ENCODE measurements at regions not wholly inside any gene's neighbourhood (a gene's known extent, or its start where the extent isn't known, plus 50 kb on each side); places are given as distances from the start of the nearest gene placed in this dataset.

DNA sequence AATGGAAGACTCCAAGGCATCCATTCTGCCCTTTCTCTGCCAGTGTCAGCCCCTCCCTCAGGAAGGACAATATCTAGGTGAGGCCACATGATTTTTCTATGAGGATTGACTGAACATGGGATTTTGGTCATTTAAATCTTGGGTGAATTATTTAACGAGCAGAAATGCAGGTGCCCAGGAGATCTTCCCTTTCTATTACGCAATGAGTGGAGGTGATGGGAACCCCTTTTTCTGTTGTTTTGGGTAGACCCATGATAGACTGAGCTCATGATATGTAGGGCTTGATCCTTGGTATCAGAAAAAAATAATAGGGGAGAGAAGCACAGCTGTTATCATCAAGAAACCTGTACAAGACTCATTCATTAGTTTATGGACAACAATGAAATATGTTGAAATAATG lies 112.6 kb upstream of the SPTLC3 start:
- Histone ChIP-seq H3K27me3 (ENCODE audit: insufficient read depth, poor library complexity, severe bottlenecking) (peaks cover 4% of the 10 kb centered on the region), H3K4me3 (replicated peaks; ENCODE audit: insufficient read depth, low read length) (no peak overlapping the region), H3K27ac (replicated peaks) (no peak overlapping the region)
- TF ChIP-seq GABPA (IDR thresholded peaks at IDR 0.05; ENCODE audit: low read depth) = no peak
- TF ChIP-seq, protein P1, sequence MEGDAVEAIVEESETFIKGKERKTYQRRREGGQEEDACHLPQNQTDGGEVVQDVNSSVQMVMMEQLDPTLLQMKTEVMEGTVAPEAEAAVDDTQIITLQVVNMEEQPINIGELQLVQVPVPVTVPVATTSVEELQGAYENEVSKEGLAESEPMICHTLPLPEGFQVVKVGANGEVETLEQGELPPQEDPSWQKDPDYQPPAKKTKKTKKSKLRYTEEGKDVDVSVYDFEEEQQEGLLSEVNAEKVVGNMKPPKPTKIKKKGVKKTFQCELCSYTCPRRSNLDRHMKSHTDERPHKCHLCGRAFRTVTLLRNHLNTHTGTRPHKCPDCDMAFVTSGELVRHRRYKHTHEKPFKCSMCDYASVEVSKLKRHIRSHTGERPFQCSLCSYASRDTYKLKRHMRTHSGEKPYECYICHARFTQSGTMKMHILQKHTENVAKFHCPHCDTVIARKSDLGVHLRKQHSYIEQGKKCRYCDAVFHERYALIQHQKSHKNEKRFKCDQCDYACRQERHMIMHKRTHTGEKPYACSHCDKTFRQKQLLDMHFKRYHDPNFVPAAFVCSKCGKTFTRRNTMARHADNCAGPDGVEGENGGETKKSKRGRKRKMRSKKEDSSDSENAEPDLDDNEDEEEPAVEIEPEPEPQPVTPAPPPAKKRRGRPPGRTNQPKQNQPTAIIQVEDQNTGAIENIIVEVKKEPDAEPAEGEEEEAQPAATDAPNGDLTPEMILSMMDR (IDR thresholded peaks at IDR 0.05; ENCODE audit: insufficient read depth, low read length) = no peak
- TF ChIP-seq POLR2AphosphoS5 (IDR thresholded peaks at IDR 0.05; ENCODE audit: low read depth) = no peak
- TF ChIP-seq, protein P2, sequence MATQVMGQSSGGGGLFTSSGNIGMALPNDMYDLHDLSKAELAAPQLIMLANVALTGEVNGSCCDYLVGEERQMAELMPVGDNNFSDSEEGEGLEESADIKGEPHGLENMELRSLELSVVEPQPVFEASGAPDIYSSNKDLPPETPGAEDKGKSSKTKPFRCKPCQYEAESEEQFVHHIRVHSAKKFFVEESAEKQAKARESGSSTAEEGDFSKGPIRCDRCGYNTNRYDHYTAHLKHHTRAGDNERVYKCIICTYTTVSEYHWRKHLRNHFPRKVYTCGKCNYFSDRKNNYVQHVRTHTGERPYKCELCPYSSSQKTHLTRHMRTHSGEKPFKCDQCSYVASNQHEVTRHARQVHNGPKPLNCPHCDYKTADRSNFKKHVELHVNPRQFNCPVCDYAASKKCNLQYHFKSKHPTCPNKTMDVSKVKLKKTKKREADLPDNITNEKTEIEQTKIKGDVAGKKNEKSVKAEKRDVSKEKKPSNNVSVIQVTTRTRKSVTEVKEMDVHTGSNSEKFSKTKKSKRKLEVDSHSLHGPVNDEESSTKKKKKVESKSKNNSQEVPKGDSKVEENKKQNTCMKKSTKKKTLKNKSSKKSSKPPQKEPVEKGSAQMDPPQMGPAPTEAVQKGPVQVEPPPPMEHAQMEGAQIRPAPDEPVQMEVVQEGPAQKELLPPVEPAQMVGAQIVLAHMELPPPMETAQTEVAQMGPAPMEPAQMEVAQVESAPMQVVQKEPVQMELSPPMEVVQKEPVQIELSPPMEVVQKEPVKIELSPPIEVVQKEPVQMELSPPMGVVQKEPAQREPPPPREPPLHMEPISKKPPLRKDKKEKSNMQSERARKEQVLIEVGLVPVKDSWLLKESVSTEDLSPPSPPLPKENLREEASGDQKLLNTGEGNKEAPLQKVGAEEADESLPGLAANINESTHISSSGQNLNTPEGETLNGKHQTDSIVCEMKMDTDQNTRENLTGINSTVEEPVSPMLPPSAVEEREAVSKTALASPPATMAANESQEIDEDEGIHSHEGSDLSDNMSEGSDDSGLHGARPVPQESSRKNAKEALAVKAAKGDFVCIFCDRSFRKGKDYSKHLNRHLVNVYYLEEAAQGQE (IDR thresholded peaks at IDR 0.05; ENCODE audit: insufficient replicate concordance, low read depth) = no peak
- TF ChIP-seq SPI1 (IDR thresholded peaks at IDR 0.05; ENCODE audit: borderline replicate concordance, low read depth) = no peak
- DNase-seq (ENCODE audit: low read depth in 1 of 2, low spot score in 1 of 2) = no peak

DNA sequence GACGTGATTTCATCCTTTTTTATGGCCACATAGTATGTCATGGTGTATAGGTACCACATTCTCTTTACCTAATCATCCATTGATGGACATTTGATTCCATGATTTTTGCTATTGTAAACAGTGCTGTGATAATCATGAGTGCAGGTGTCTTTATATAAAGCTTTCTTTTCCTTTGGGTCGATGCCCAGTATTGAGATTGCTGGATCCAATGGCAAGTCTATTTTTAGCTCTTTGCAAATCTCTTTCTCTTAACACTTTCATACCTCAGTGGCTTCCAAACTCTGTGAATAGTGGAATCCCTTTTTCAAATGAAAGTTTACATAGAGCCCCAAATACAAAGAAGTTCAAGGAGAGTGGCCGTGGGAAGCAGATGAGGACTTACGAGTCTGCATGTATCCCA lies 105.8 kb upstream of the SPTLC3 start:
- TF ChIP-seq GABPA (IDR thresholded peaks at IDR 0.05; ENCODE audit: low read depth) (no peak), POLR2AphosphoS5 (IDR thresholded peaks at IDR 0.05; ENCODE audit: low read depth) (no peak)
- TF ChIP-seq, protein P2 (IDR thresholded peaks at IDR 0.05; ENCODE audit: insufficient replicate concordance, low read depth) = no peak
- TF ChIP-seq, protein P1 (IDR thresholded peaks at IDR 0.05; ENCODE audit: insufficient read depth, low read length) = no peak
- DNase-seq (ENCODE audit: low read depth in 1 of 2, low spot score in 1 of 2) = no peak
- Histone ChIP-seq H3K27me3 (ENCODE audit: insufficient read depth, poor library complexity, severe bottlenecking) (no peaks in the 10 kb centered on the region), H3K27ac (replicated peaks) (no peak overlapping the region), H3K4me3 (replicated peaks; ENCODE audit: insufficient read depth, low read length) (no peak overlapping the region)

DNA sequence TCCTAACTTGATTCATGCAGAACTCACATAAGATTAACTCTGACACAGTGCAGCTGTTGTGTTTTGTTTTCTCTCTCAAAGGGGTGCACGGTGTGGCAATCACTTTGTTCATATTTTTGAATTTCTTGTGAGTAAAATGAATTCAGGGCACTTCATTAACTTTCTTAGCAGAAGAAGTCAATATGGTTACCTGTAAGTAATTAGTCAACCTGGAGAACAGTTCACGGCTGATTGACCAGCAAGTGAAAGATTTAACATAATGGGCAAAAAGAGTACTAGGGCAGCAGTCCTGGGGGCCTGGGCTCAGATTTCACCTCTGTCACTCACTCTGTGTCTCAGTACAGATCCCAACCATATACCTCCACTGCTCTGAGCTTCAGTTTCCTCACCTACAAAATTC lies 102.4 kb upstream of the SPTLC3 start:
- TF ChIP-seq, protein P2 (IDR thresholded peaks at IDR 0.05; ENCODE audit: insufficient replicate concordance, low read depth) = no peak
- no peak for TF ChIP-seq SPI1 (IDR thresholded peaks at IDR 0.05; ENCODE audit: borderline replicate concordance, low read depth)
- TF ChIP-seq GABPA (IDR thresholded peaks at IDR 0.05; ENCODE audit: low read depth) = no peak
- Histone ChIP-seq H3K27me3 (ENCODE audit: insufficient read depth, poor library complexity, severe bottlenecking) (no peaks in the 10 kb centered on the region), H3K27ac (replicated peaks) (no peak overlapping the region), H3K4me3 (replicated peaks; ENCODE audit: insufficient read depth, low read length) (no peak overlapping the region)
- no peak for DNase-seq (ENCODE audit: low read depth in 1 of 2, low spot score in 1 of 2)

DNA sequence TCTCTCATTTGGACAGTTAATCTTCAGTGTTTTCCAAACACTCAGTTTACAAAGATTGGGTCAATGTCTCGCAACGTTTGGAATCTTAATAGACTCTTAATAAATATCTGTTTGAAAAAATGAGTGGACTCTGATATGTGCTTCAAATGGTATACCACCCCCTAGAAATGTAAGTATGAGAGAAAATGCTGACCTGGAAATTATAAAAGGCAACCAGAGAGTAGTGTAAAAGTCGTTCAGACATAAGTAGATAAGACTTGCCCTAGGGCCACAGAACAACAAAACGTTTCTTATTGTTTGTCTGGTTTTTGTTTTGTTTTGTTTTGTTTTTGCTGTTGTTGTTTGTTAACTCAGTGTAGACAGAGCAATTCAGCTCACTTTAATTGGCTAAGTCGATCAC lies 97.4 kb upstream of the SPTLC3 start:
- H3K4me3 ChIP-seq (replicated peaks; ENCODE audit: insufficient read depth, low read length) = no peak overlapping the region
- H3K27ac ChIP-seq (replicated peaks) = no peak overlapping the region
- TF ChIP-seq GABPA (IDR thresholded peaks at IDR 0.05; ENCODE audit: low read depth) = no peak
- TF ChIP-seq SPI1 (IDR thresholded peaks at IDR 0.05; ENCODE audit: borderline replicate concordance, low read depth) = no peak
- no peak for DNase-seq (ENCODE audit: low read depth in 1 of 2, low spot score in 1 of 2)
- H3K27me3 ChIP-seq (ENCODE audit: insufficient read depth, poor library complexity, severe bottlenecking) = no peaks in the 10 kb centered on the region

All from HL-60 (cell line).